HG03439 (cell line): ENCODE measurements at regions not wholly inside any gene's neighbourhood (a gene's known extent, or its start where the extent isn't known, plus 50 kb on each side); places are given as distances from the start of the nearest gene placed in this dataset.
"Not testable (repeated sequence)": the region's sequence is repeated elsewhere in the genome, so short reads cannot be mapped to it uniquely, and the experiment has no call there.

Experiments
- ATAC-seq: cut with Tn5 transposase; IDR thresholded peaks from one replicate; pipeline ENCODE4 v1.9.1; 2021; ENCODE audit warnings: mild to moderate bottlenecking, moderate library complexity; ENCODE audit not compliant: unreplicated experiment

DNA sequence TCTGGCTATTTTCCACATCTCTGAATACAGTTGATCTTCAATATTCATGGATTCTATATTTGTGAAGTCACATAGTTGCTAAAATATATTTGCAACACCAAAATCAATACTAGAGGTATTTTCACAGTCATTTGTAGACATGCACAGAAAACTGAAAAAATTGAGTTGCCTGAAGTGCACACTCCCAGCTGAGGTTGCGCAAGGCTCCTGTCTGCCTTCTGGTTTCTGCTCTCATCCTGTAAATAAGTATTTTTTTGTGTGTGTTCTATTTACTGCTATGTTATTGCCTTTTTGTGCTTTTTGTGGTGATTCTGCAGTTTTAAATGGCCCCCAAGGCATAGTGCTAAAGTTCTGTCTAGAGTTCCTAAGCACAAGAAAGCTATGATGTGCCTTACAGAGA is 371.1 kb upstream of the GRAMD2B start:
- ATAC-seq: no peak

DNA sequence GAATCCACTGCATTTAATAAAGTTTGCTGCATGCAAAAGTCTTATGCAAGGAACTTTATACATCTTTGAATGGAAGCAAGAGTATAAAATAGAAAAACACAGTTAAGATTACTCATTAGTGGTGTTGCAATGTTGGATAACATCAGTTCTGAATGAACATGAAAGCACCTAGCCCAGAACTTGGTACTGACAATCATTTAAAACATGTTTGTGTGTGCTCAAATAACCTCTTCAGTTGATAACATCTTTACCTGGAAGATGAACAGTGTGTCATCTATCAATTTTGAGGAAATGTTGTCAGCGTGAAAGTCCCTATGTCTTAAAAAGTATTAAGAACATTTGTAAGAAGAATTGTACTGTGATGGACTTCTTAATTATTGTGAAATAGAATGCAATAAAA is 370.4 kb upstream of the GRAMD2B start:
- ATAC-seq: no peak

DNA sequence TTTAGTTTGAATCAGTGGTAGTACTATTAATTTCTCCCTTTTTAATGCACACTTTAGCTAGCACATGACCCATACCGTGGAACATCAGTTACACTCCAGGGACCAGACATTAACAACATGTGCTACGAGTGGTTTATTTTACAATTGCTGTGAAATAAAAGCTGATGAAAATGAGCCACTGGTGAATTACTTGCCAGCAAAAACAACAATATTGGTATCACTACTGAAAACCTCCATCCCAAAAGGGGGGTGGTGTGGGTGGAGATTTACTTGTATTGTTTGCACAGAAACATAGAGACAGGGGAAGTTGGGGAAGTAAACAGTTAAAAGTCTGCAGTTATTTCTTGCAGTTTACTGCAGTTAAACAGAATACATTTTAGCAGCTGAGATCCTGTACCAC is 369.6 kb upstream of the GRAMD2B start:
- no peak for ATAC-seq

DNA sequence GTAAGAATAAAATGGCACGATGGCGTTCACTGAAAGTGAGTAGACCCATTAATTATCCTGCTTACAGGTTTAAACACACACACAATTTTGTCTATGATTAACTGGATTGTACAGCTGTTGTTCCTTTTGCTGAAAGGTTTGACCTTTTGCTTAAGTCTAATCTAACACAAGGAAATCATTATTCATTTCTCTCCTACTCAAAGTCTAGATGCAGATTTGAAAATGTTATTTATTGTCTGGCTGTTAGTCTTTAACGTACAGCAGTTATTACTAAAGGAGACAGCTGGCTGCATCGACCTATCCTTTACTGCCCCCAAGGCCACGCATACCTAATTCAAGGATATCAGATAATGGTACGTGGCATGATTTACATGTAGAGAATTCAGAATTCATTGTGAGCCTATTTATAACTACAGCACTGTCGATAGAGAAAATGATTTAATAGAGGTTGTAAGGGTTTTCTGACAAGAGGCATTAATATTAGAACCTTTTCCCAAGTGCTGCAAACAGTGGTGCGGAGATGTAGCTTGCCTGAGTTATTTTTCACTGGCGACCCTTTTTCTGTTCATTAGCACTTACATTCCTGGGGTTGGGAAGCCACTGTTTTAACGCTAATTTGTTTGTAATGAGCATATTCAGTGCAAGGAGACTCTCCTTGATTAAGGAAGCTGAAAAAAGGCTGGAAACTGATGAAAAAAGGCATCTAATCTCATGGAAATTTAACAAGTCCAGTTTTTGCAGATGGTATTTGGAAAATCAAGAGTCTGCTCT is 368.4 kb upstream of the GRAMD2B start:
- no peak for ATAC-seq

DNA sequence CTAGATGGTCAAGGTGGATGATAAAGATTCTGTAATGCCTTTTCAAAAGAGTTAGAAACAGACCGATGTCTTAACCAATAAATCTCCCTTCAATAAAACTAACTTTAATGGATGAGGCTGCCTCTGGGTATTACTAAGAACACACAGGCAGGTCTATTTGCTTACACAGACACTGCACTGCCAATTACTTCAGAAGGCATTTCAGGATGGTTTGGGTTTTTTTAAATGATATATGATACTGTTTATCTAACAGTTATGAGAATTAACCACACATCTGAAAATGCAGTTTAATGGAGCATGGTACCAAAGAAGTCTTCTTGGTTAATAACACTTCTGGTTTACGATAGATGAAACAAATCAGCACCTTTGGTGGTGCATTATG is 367.9 kb upstream of the GRAMD2B start:
- ATAC-seq: no peak

DNA sequence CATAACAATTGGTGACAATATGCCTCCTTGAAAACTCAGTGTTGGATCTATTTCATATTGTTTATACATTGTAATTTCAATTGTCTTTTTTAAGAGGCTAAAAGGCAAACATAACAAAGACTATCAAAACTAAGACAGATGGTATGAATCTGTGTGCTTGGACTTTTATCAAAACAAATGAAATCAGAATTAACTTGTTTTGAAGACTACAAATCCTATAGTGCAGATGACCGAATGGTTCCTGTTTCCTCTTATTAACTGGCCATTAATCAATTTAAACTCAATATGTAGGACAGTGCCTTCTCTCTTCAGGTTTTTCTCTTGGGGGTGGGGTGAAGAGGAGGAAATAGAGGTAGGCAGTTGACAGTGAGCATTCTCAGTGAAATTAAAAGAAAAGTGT is 366.9 kb upstream of the GRAMD2B start:
- no peak for ATAC-seq

DNA sequence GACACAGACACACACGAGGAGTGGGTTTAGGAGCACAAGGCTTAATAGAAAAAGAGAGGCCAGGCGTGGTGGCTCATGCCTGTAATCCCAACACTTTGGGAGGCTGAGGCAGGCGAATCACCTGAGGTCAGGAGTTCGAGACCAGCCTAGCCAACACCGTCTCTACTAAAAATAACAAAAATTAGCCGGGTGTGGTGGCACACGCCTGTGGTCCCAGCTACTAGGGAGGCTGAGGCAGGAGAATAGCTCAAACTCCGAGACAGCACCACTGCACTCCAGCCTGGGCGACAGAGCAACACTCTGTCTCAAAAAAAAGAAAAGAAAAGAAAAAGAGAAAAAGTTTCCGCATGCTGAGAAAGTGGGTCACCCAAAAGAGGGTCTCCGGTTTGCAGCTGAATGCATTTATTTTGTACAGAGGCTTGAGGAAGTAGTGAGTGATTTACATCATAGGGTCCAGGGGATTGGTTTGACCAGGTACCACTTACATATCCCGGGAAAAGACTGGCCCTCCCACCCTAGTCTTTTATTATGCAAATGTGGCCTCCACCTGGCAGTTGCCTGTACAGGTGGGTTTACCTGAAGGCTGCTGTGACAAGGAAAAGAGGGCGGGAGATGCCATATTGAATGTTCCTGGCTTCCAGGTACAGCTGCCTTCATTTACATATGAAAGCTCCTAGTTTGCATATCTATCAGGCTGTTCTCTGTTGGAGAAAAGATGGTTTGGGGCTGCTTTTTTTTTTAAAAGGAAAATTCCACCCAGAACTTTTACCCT is 366.2 kb upstream of the GRAMD2B start:
- ATAC-seq: no peak

DNA sequence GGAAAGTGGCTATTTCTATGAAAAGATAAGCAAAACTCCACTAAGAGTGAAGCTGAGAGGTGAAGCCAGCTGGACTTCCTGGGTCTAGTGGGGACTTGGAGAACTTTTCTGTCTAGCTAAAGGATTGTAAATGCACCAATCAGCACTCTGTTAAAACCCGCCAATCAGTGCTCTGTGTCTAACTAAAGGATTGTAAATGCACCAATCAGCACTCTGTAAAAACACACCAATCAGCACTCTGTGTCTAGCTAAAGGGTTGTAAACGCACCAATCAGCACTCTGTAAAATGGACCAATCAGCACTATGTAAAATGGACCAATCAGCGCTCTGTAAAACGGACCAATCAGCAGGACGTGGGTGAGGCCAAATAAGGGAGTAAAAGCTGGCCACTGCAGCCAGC is 364.8 kb upstream of the GRAMD2B start:
- ATAC-seq: not testable (repeated sequence)

DNA sequence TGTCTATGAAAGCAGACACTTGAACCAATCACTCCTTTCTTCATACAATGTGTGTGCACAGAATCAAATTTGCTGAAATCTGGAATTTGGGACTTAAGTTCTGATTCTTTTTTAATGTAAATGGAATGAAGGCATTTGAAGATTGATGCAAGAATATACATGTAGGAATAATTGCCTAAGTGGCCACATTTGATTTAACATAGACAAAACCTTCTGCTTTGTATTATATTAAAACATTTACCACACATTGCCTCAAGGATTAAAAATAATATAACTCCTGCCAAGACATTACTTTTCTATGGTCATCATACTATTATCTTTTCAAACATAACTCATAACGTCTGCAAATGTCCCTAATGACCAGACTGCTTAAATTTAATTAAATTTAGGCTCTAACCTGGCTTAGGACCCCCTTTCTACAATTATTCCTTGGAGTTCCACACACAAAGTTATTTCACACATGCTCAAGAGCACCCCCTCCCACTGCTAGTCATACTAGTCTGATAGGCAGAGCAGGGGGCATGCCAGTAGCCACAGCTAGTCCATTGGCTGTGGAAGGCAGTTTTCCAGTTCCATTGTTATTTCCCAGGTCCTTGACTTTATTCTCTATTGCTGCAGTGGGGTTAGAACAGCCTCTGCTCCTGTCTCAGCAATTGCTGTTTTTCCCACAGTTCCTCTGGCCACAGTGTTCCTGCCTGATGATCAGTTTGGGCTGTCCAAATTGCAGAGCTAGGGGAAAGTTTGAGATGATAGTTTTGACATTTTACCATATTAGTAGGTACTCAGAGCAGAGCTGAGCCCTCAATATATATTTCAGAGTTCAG is 360.6 kb upstream of the GRAMD2B start:
- ATAC-seq: no peak

DNA sequence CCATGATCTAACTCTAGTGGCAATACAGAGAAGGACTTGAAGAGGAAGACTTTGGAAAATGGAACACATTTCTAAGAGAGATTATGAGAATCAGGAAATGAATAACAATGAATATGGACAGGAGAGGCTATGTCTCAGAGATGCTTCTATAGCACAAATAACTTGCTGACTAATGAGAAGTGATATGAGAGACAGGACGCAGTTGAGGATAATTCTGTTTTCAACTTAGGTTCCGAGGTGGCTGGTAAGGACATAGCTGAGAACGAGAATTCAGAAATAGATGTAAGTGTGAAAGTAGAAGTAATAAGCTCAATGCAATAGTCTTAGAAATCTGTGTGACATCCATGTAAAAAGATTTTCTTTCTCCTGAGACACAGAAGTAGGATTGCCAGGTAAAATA is 358.1 kb upstream of the GRAMD2B start:
- no peak for ATAC-seq

DNA sequence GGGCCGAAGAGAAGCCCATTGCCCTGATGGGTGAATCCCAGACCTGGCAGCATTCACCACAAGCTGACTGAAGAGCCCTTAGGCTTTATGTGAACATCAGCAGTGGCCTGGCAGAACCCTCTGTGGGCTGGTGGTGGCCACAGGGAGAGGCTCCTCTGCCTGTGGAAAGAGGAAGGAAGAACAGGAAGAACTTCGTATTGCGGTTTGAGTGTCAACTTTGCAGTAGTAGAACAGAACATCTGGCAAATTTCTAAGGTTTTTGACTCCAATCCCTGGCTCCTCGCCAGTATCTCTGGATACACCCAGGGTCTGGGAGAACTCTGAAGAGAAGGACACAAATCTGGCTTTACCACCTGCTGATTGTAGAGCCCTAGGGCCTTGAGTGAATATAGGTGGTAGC is 356.4 kb upstream of the GRAMD2B start:
- ATAC-seq: no peak

DNA sequence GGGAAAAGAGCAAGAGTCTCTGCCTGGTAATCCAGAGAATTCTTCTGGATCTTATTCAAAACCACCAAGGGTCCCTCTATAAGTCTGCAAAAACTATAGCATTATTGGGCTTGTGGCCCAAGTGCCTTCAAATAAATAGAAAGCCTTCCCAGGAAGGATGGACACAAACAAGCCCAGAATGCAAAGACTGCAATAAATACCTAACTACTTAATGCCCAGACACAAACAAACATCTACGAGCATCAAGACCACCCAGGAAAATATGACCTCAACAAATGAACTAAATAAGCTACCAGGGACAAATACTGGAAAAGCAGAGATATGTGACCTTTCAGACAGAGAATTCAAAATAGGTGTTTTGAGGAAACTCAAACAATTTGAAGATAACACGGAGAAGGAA is 355.8 kb upstream of the GRAMD2B start:
- no peak for ATAC-seq

DNA sequence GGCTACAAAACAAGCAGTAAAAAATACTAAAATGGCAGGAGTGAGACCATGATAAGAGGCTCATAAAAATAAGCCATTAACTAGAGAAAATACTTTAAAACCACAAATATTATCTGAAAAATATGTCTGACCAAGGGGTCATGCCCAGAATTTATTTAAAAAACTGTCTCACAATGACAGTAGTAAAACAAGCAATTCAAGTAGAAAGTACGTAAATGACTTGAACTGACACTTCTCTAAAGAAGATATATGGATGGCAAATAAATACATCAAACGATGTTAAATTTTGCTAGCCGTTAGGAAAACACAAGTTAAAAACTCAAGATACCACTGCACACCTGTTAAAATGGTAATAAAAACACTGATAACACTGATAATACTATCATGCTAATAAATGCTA is 353.9 kb upstream of the GRAMD2B start:
- ATAC-seq: no peak

DNA sequence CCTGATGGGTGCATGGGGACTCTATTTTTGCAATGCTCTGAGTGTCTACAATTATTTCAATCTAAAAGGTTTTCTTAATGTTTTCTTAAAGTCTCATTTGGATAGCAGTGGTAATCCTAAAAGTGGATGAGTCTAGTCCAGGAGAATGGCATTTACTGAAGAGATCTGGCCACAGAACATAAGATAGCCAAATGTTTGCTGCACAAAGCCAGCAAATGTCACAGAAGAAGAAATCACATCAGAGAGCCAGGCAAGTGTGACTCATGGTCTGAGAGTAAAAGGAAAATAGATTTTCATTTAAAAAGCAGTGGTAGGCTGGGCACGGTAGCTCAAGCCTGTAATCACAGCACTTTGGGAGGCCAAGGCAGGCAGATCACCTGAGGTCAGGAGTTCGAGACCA is 352.7 kb upstream of the GRAMD2B start:
- no peak for ATAC-seq

DNA sequence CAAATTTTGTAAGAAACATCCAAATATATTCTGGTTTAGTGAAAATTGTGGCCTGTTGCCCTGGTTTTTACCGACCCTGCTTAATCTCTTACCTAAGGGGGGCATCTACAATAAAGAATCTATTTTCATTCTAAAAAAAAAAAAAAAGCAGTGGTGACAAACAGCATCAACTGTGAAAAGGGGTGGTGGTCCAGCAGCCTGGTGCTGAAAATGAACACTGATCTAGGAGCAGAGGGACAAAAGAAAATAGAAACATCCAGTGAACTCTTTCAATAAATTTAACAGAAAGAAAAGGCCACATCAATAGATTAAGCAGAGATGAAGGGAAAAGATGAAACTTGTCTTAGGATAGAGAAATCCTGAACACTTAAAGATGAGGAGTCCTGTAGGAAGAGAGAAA is 348.7 kb upstream of the GRAMD2B start:
- no peak for ATAC-seq

DNA sequence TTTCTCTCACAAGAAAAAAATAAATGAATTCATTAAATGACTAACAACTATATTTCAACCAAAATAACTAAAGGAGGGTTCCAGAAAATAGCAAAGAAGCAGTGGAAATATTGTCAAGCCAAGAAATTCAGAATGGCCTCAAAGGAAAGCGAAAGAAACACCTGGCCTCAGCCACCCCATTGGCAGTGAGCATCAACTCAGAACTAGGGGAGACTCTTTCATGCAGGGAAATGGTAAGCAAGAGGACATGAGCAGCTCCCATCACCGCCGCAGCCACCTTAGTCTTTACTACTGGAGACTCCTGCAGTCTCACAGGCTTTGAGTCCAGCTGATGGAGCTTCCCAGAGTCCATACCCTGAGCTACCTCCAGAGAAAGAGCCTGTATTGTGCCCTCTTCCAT is 343.9 kb upstream of the GRAMD2B start:
- ATAC-seq: no peak

DNA sequence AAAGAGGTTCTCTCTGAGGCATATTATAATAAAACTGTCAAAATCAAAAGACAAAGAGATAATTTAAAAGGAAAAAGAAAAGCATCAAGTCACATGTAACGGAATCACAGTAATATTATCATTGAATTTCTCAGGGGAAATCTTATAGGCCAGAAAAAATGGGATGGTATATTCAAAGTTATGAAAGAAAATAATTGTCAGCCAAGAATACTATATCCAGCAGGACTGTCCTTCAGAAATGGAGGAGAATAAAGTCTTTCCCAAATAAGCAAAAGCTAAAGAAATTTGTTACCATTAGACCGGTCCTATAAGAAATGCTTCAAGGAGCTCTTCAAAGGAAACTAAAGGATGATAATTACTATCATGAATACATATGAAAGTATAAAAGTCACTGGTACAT is 342.0 kb upstream of the GRAMD2B start:
- ATAC-seq: no peak

DNA sequence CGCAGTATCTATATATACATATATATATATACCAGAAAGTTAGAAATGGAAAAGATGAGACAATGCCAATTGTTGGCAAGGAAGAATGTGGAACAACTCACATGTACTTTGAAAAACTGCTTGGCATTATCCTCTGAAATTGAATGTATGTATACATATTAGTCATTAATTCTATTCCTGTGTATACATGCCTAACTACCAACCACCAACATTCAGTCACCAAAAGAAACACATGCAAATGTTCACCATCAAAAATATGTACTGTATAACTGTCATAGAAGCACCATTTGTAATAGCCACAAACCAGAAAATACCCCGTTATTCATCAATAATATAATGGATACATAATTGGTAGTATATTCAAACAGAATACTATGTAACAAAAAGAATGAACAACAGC is 330.2 kb upstream of the GRAMD2B start:
- no peak for ATAC-seq

DNA sequence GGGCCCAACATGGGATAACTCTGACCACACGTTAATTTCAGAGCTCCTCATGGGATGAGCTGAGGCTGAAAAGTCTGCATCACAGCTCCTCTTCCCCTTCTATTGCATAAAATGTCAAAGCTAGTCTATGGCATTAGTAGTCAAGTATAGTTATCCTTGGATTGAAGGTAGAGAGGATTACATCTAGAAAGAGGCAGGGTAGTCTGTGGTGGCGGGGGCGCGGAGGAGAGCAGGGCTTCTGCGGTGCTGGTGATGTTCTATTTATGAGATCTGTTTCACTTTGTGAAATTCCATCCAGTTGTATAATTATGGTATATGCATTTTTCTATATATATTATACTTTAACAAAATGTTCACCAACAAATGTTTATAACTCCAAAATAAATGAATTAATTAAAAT is 329.5 kb upstream of the GRAMD2B start:
- no peak for ATAC-seq

DNA sequence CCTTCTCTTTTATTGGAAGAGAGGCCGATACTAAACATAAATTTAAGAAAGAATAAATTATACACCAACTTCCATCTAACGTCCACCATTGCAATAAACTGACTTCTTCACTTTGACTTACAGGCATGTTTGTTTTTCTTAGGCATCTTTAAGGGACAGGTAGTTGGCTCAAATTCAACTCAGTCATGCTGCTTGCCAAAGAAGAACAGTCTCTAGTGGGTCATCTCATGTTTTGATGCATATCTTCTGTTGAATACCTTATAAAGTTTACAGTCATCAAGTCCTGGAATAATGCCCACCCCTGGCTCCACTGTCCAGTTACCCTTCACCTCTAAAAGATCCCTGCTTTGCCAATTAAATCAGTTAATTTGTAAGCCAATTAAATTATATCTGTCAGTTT is 328.2 kb upstream of the GRAMD2B start:
- no peak for ATAC-seq

DNA sequence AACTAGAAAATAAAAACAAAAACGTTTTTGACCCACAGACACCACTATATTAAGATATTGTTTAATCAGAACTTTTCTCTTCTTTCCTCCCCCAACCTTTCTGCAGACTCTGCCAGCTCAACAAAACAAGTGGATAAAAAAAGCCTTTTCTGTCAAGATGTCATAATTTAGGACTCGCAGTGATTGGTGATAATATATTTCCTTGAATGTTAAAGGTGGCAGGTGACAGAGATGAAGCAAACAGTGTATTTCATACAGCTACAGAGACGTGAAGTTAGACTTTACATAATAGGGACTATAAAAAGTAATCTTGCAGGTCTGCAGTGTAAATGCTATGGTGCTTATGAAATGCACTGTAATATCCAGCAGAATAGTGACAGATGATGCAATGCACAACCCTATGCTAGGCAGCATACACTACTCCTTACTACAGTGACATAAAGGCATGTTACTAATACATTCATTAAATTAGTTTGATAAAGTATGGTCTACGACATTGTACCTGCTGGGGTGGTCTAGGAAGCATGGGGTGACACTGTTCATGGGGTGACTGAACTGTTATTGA is 326.7 kb upstream of the GRAMD2B start:
- ATAC-seq: no peak
